ENCODE measurements at regions not wholly inside any gene's neighbourhood (a gene's known extent, or its start where the extent isn't known, plus 50 kb on each side); places are given as distances from the start of the nearest gene placed in this dataset.

- H3K36me3 ChIP-seq = no peaks in the 10 kb centered on the region
- no peak for DNase-seq (ENCODE audit: low spot score)
- H3K27ac ChIP-seq = no peak overlapping the region
- H3K4me1 ChIP-seq = no peaks in the 10 kb centered on the region
- no peaks in the 10 kb centered on the region for H3K9me3 ChIP-seq
- TF ChIP-seq CTCF (IDR thresholded peaks at IDR 0.05) = no peak
- no peaks in the 10 kb centered on the region for H3K27me3 ChIP-seq
- H3K4me3 ChIP-seq = no peak overlapping the region
Measured at GRCh38 chr11:19409307-19409706, 168.6 kb upstream of the E2F8 start.

DNA sequence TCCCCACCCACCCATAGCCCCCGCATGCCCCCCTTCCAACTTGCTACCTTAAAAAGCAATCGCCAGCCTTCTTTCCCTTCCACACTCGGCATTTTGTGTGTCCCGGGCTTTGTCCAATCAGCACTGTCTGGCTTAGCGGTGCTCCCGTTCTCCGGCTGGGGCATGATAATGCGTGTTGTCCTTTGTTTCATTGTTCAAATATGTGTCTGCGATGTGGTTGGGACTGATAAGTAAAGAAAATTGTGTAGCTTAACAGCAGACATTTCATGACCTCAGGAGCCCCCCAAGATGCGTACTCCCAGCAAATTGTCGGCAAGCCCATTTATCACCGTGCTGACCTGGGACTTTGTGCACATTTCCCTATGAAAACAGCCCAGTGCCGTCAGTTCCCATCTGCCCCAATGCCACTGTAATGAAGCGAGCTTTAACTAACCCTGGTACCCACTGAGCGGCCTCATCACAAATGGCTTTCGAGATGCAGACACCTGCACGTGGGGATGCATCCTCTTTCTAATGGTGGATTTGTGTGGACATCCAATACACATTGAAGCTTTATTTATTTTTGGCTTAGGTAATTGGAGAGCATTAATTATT lies 167.0 kb upstream of the E2F8 start:
- no peaks in the 10 kb centered on the region for H3K27me3 ChIP-seq
- no peak for DNase-seq (ENCODE audit: low spot score)
- no peak overlapping the region for H3K4me3 ChIP-seq
- H3K27ac ChIP-seq = no peak overlapping the region
- H3K36me3 ChIP-seq = no peaks in the 10 kb centered on the region
- H3K9me3 ChIP-seq = no peaks in the 10 kb centered on the region
- no peaks in the 10 kb centered on the region for H3K4me1 ChIP-seq
- TF ChIP-seq CTCF (IDR thresholded peaks at IDR 0.05) = no peak

DNA sequence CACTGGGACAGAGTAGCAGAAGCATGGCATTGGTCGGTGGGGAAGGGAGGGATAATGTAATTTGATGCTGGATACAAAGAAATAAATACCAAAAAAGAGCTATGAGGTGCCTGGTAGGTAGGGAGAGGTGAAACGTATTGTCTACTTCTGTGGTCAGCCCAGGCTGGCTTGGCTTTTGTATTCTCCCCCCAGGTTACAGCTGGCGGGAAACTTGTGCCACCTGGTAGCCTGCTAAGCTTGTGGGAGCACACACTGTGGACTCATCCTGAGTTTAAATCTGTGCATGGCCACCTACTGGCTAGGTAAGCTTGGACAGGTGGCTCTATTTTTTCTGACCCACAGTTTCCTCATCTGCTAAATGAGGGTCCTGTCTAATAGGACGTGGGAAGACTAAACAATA lies 165.2 kb upstream of the E2F8 start:
- Histone ChIP-seq H3K9me3 (no peaks in the 10 kb centered on the region), H3K27me3 (no peaks in the 10 kb centered on the region), H3K36me3 (no peaks in the 10 kb centered on the region), H3K4me3 (no peak overlapping the region), H3K4me1 (no peaks in the 10 kb centered on the region), H3K27ac (no peak overlapping the region)
- no peak for DNase-seq (ENCODE audit: low spot score)
- no peak for TF ChIP-seq CTCF (IDR thresholded peaks at IDR 0.05)

- H3K4me1 ChIP-seq = no peaks in the 10 kb centered on the region
- H3K36me3 ChIP-seq = no peaks in the 10 kb centered on the region
- DNase-seq (ENCODE audit: low spot score) = no peak
- no peak overlapping the region for H3K27ac ChIP-seq
- no peak overlapping the region for H3K4me3 ChIP-seq
- no peaks in the 10 kb centered on the region for H3K9me3 ChIP-seq
- no peak for TF ChIP-seq CTCF (IDR thresholded peaks at IDR 0.05)
- no peaks in the 10 kb centered on the region for H3K27me3 ChIP-seq
Measured at GRCh38 chr11:19404787-19405186, 164.0 kb upstream of the E2F8 start.

DNA sequence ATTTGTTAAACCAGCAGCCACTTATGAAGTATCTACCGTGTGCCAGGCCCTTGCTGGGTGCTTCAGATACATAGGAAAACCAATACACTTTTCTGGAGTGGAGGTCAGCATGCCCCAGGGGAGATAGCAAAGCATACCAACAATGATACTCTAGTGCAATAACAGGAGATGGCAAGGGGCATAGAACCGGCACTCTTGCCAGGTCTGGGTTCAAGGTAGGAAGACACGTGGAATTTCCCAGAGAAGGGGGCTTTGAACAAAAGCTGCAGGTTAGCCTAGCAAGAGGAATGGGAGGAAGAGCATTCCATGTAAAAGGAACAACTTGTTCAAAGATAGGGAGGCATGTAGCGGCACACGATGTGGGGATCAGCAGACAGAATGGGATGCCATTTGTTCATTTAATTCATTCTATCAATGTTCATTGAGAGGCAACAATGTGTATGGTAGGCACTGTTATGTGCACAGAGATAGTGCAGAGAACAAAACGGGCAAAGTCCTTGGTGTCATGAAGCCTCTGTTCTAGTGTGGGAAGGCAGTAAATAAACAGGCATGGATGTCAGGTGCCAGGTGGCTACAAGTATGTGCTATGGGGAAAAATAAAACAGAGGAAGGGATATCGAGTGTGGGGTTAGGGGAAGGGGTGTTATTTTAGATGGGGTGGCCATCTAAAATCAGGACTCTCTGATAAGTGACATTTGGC lies 162.6 kb upstream of the E2F8 start:
- DNase-seq (ENCODE audit: low spot score) = no peak
- H3K4me3 ChIP-seq = no peak overlapping the region
- TF ChIP-seq CTCF (IDR thresholded peaks at IDR 0.05) = no peak

DNA sequence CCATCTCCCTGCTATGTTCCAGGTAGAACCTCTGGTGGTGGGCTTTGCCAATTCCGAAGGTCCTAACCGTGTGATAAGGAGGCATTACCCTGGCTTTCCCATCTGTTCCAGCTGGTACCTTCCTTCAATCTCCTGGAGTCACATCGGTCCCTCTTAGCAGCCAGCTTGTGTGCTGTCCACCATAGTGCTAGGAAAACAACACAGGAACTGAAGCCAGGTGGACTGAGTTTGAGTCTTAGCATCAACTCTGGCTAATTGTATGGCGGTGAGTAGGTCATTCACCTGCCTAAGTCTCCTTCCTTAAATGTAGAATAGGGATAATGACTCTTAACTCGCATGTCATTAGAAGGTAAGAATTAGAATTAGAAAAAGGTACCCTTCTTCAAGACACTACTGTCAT lies 159.6 kb upstream of the E2F8 start:
- no peak overlapping the region for H3K4me3 ChIP-seq
- no peaks in the 10 kb centered on the region for H3K9me3 ChIP-seq
- peaks cover 0 to 6% of the 10 kb centered on the region in 2 donors for H3K4me1 ChIP-seq
- no peak for TF ChIP-seq CTCF (IDR thresholded peaks at IDR 0.05)
- H3K36me3 ChIP-seq = no peaks in the 10 kb centered on the region
- H3K27ac ChIP-seq = no peak overlapping the region
- H3K27me3 ChIP-seq = no peaks in the 10 kb centered on the region
- DNase-seq (ENCODE audit: low spot score) = no peak

More for the DNA sequence above, 162.6 kb upstream of the E2F8 start:
- Histone ChIP-seq H3K4me1 (peaks cover 0 to 6% of the 10 kb centered on the region in 2 donors), H3K9me3 (no peaks in the 10 kb centered on the region), H3K36me3 (no peaks in the 10 kb centered on the region), H3K27me3 (no peaks in the 10 kb centered on the region), H3K27ac (no peak overlapping the region)

All from right atrium auricular region (tissue), 2 donors.